ENCODE measurements at regions not wholly inside any gene's neighbourhood (a gene's known extent, or its start where the extent isn't known, plus 50 kb on each side); places are given as distances from the start of the nearest gene placed in this dataset.
"Not testable (repeated sequence)": the region's sequence is repeated elsewhere in the genome, so short reads cannot be mapped to it uniquely, and the experiment has no call there.

DNA sequence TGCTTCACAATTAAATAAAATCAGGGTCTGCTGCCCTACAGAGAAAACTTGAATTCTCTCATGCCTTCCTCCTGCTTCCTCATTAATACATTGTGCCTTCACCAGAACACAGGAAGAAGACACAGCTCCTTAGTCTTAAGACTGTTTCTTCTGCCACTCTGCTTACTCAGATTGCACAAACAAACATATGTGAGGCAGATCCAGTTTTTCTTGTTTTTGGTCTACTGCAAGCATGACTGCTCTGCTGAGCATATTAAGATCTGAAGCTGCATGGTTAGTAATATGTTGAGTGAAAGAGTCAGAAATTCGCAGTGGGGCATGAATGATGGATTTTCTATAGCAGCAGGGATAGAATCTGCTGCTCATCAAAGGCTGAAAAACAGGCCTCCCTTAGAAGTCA, 321.1 kb upstream of the STXBP6 start:
- intact Hi-C loops (cut with DNase I) = no loop called here
- DNase-seq (ENCODE audit: low spot score) = no peak

DNA sequence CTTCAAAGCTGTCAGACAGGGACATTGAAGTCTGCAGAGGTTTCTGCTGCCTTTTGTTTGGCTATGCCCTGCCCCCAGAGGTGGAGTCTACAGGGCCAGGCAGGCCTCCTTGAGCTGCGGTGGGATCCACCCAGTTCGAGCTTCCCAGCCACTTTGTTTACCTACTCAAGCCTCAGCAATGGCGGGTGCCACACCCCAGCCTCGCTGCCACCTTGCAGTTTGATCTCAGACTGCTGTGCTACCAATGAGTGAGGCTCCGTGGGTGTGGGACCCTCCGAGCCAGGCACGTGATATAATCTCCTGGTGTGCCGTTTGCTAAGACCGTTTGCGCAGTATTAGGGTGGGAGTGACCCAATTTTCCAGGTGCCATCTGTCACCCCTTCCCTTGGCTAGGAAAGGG, 320.1 kb upstream of the STXBP6 start:
- DNase-seq (ENCODE audit: low spot score); intact Hi-C loops (cut with DNase I): not testable (repeated sequence)

DNA sequence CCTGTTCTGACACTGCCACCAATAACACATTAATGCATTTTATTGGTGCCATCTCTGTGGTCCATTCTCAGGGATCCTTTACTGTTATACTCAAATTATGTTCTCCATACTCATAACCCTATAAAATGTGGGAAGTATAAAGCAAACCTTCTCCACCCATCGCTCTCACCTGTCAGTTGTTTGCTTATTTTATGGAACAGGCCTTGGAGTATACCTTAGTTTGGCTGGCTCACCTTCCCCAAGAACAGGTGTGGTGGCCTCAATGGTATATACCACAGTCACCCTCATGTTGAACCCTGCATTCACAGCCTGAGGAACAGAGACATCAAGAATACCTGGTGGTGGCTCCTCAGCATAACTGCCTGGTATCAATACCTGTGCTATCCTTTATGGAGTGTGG, 308.4 kb upstream of the STXBP6 start:
- intact Hi-C loops (cut with DNase I) = no loop called here

DNA sequence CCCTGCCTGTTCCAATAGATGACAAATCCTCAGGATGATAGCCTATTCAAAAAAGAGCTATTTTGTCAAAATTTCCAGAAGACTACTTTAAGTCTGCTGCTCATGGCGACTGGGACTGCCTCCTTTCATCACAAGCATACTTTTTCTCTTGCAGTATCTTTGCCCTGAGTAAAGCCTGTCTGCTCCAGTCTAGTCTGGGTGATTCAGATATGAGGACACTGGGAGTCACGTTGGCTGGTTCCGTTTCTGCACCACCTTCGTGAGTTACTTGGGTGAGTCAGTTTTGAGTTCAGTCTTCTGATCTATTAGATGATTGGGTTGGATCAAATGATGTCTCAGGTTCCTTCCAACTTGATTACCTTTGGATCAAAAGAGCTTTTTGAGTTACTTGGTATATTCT, 301.3 kb upstream of the STXBP6 start:
- intact Hi-C loops (cut with DNase I) = no loop called here
- no peak for DNase-seq (ENCODE audit: low spot score)

More for the DNA sequence above, 308.4 kb upstream of the STXBP6 start:
- no peak for DNase-seq (ENCODE audit: low spot score)

DNA sequence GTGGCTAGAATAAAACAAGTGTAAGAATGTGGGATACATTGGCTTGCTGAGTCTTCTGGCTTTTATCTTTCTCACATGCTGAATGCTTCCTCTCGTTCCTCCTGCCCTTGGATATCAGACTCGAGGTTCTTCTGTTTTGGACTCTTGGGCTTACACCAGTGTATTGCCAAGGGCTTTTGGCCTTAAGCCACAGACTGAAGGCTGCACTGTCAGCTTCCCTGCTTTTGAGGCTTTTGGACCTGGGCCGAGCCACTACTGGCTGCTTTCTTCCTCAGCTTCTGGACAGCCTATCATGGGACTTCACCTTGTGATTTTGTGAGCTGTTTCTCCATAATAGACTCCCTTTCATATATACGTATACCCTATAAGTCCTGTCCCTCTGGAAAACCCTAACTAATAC, 300.9 kb upstream of the STXBP6 start:
- no peak for DNase-seq (ENCODE audit: low spot score)
- intact Hi-C loops (cut with DNase I) = no loop called here

DNA sequence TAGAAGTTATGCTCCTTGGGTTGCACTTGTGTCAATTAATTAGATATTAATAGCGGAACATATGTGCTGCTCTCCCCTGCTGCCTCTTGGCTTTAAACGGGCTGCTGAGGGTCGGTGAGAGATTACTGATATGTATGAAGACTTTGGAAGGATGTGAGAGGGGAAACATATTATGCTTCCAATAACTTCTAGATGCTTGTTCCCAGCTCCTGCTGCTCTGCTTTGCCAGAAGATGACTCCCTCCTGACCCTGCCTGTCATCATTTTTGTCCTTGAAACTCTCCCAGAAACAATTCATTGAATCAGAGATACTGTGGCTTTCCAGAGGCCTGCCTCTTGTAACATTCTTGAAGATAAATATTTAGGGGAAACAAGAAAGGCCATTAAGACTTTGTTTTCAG, 300.1 kb upstream of the STXBP6 start:
- intact Hi-C loops (cut with DNase I) = no loop called here
- no peak for DNase-seq (ENCODE audit: low spot score)

DNA sequence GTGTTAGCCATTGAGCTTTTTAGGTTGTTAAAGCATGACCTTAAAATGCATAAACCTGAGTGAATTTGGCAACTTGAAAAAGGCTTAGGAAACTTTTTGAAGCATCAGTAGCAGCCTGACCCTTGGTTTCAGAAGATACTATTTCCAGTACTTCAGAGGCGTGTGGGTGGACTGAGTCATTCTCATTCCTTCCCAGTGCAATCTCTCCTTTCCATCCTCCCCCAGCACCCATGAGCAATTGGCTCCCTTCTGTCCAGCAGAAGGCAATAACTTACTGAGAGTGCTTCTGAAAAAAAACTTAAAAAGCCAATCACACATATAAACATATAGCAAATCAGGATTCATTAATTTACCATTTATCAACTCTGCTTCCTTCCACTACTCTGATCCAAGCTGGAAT, 299.3 kb upstream of the STXBP6 start:
- intact Hi-C loops (cut with DNase I) = no loop called here
- DNase-seq (ENCODE audit: low spot score) = no peak

DNA sequence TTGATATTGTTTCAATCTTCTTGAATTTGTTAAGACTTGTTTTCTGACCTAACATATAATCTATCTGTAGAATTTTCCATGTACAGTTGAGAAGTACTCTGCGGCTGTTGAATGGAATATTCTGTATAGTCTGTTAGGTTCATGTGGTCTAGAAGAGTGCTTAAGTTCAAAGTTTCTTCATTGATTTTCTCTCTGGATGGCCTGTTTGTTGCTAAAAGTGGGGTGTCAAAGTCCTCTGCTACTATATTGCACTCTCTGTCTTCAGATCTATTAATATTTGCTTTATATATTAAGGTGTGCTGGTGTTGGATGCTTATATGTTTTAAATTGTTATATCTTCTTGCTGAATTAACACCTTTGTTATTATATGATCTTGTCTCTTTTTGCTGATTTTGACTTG, 290.9 kb upstream of the STXBP6 start:
- DNase-seq (ENCODE audit: low spot score) = no peak
- intact Hi-C loops (cut with DNase I) = no loop called here

DNA sequence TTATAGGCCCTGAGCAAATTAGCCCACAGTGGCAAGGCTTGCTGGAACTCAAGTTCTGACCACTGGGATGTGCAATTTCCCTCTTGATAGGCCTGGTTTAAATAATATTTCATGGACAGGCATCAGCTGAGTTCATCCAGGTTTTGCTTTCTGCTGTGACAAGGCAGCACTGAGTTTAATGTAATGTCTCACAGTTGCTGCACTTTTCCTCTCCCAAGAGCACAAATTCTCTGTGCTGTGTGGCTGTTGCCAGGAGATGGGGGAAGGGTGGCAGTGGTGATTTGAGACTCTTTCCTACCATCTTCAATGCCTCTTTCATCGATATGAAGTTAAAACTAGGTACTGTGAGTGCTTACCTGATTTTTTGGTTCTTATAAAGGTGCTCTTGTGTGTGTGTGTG, 272.8 kb upstream of the STXBP6 start:
- intact Hi-C loops (cut with DNase I) = no loop called here
- DNase-seq (ENCODE audit: low spot score) = no peak

DNA sequence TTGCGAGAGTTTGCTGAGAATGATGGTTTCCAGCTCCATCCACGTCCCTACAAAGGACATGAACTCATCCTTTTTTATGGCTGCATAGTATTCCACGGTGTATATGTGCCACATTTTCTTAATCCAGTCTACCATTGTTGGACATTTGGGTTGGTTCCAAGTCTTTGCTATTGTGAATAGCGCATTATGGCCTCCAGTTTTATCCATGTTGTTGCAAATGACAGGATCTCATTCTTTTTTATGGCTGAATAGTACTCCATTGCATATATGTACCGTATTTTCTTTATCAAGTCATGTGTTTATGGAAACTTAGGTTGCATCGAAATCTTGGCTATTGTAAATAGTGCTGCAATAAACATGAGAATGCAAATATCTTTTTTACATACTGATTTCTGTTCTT, 266.1 kb upstream of the STXBP6 start:
- DNase-seq (ENCODE audit: low spot score); intact Hi-C loops (cut with DNase I): not testable (repeated sequence)

DNA sequence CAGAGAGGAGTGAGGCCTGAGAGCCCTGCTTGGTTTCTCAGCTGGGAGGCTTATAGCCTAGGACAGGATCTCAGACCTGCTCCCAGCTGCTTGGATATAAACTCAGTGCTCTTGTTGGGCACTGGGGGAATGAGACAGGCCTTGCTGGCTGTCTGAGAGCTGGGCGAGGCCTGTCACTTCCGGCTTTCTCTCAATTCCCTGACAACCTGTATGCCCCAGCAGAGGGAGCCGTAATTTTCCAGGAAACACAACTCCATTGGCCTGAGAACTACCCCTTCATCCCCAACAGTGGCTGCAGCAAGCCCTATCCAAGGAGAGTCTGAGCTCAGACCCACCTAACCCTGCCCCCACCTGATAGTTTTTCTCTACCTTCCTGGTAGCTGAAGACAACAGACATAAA, 258.3 kb upstream of the STXBP6 start:
- intact Hi-C loops (cut with DNase I) = no loop called here
- no peak for DNase-seq (ENCODE audit: low spot score)

DNA sequence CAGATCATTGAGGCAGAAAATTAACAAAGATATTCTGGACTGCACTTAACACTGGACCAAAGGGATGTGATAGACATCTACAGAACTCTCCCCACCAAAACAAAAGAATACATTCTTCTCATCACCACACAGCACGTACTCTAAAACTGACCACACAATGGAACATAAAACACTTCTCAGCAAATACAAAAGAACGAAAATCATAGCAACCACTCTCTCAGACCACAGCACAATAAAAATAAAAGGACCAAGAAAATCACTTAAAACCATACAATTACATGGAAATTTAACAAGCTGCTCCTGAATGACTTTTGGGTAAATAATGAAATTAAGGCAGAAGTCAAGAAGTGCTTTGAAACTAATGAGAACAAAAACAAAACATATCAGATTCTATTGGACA, 254.0 kb upstream of the STXBP6 start:
- no peak for DNase-seq (ENCODE audit: low spot score)
- intact Hi-C loops (cut with DNase I) = no loop called here

DNA sequence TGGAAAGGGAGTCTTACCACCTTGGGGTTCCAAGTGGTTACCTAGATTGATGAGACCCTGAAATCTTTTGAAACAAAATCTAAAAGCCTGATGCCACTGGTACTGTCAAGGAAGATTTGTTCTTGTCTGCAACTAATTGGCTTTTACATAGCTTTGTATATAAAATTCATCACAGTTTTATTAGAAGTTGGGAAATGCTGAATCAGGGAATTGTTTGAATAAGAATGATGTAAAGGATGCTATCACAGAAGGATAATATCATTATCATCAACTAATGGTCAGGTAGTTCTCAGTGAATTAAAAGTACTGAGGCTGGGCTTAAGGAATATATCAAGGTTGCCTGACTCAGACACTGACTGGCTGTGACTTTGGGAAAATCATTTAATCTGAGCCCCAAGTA, 248.3 kb upstream of the STXBP6 start:
- intact Hi-C loops (cut with DNase I) = no loop called here
- DNase-seq (ENCODE audit: low spot score) = no peak

DNA sequence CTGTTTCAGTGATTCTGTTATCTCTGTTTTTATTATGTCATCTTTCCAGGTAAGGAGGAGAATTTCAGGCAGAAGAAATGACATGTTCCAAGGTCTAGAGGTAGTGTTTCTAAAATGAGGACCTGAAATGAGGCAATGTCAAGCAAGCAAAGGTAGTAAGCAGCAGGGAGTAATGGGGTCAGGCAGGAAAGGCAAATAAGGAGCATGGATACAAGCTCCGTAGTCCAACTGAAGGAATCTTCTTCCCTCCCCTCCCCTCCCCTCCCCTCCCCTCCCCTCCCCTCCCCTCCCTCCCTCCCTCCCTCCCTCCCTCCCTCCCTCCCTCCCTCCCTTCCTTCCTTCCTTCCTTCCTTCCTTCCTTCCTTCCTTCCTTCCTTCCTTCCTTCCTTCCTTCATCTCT, 240.2 kb upstream of the STXBP6 start:
- DNase-seq (ENCODE audit: low spot score); intact Hi-C loops (cut with DNase I): not testable (repeated sequence)

DNA sequence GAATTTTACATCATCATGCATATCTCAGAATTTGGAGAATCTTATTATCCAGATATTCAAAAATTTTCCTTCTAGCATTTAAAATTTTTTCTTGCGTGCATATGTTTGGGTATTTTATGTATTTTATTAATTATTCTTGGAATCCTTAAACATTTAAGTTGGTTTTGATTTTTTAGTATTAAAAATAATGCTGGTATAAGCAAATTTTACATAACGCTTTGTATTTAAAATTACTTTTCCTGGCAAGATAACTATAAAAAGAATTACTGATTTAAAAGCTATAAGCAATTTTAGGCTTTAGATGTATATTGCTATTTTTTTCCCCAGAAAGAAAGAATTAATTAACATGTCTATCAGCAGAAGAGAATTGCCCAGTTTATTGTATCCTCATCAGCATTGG, 224.6 kb upstream of the STXBP6 start:
- intact Hi-C loops (cut with DNase I) = no loop called here
- no peak for DNase-seq (ENCODE audit: low spot score)

DNA sequence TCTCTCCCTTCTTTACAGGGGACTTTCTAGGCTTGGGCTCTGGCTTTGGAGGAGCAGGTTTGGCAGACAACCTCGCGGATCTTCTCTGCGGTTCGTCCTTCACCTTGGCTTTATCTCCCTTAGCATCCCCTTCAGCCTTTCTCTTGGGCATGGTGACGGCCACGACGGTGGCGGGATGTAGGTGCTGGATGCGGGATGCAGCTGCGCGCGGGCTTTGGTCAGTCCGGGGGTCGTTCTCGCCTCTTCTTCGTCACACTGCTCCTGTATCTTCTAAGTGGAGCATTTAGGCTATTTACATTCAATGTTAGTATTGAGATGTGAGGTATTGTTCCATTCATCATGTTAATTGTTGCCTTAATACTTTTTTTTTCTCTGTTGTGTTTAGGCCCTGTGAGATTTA, 217.2 kb upstream of the STXBP6 start:
- intact Hi-C loops (cut with DNase I) = no loop called here
- DNase-seq (ENCODE audit: low spot score) = no peak

DNA sequence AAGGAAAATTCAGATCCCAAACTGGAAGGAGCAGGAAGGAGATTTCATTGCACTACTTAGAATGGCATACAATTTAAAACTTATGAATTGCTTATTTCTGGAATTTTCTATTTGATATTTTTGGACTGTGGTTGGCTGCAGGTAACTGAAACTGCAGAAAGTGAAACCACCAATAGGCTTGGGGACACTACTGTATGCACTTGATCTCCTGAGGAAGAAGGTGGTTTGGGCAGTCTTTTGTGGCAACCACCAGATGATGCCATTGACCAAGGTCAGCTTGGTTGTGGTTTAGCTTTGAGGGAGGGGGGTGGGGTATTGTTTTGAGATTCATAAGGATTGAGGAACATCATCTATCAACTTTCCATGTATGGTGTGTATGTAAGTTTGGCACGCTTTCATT, 209.5 kb upstream of the STXBP6 start:
- intact Hi-C loops (cut with DNase I) = no loop called here
- DNase-seq (ENCODE audit: low spot score) = no peak

DNA sequence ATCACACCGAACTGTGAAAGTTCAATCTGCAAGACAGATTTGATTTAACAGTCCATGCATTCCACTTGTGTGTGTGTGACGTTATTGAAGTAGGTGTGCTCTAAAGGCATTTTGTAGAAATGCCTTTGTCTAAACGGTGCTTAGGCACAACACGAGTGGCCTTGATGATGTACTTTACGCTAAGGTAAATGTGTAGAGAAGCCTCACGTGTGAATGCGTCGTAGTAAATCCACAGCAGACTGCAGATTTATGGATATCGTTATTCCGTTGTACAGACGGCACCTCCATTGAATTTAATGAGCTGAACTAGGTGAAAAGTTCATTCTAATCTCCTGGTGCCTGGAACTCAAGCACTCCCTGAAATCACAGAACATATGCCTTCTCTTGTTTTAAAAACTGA, 202.8 kb upstream of the STXBP6 start:
- intact Hi-C loops (cut with DNase I) = no loop called here
- no peak for DNase-seq (ENCODE audit: low spot score)

DNA sequence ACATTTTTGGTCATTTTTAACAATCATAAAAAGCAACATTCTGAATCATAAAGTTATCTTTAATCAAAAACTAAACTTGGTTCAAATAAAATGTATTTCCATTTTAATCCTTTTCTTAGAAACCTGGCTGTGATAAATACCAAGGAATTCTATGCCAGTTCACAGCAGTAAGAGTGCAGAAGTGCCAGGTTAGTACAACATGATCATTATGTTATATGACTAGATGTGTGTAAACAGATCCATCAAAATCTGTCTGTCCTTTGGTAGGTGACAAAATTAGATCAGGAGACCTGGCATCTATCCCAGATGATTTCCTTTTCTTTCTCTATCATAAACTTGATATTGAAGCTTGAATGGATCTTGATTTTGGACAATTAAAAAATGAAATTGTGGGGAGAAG, 200.6 kb upstream of the STXBP6 start:
- intact Hi-C loops (cut with DNase I) = no loop called here

DNA sequence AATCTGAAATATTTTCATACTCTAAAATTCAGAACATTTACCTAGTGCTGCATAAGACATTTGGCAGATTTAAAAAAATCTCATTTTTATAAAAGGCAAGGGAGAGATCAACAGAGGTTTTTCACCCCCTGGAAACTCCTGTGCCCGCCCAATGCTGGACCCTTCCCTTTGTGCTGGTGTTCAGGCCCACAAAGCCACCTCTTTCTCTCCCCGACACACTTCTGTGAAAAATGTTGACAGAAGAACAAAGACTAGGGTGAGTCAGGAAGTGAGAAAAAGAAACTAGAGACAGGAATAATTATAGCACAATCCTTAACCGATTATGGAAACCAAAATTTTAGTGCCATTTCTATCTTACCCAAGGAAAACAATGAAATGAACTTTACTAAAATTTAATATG, 197.7 kb upstream of the STXBP6 start:
- no peak for DNase-seq (ENCODE audit: low spot score)
- intact Hi-C loops (cut with DNase I) = no loop called here

More for the DNA sequence above, 200.6 kb upstream of the STXBP6 start:
- no peak for DNase-seq (ENCODE audit: low spot score)

DNA sequence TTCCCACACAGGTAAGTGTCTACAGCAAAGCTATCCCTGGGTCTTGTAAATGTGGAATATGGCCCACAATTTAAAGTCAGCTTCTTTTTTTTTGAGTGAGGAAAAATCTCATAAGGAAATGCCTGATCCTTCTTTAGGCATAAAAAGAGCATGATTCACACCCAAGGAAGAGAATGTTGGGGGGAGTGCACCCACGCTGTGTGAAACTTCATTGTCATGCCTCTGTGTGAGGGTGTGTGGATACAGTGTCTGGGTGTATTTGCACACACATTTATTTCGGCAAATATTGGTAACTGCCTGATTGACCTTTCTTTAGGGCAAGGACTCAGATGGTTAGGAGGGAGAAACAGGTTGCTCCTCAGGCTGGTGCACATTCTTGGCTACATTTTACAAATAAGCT, 196.8 kb upstream of the STXBP6 start:
- intact Hi-C loops (cut with DNase I) = no loop called here
- DNase-seq (ENCODE audit: low spot score) = no peak

DNA sequence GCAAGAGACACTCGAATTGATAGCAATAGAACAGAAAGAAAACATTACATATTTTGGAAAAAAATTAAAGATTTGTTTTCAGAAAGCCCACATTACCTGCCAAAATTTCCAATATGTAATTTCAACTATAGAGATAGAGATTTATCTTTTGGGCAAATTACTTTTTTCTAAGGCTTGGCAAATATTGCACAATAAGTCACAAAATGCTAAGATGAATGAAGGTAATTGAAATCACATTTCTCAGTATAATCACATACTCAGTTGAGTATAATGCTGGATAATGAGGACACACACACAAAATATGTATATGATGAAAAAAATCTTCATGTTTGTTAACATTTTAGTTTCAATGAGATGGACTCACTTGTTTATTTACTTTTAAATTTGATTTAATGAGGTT, 189.2 kb upstream of the STXBP6 start:
- intact Hi-C loops (cut with DNase I) = loop anchor here (10.0 kb wide), 1 partner anchor 524 kb away; no protein-coding TSS in a partner anchor
- no peak for DNase-seq (ENCODE audit: low spot score)

DNA sequence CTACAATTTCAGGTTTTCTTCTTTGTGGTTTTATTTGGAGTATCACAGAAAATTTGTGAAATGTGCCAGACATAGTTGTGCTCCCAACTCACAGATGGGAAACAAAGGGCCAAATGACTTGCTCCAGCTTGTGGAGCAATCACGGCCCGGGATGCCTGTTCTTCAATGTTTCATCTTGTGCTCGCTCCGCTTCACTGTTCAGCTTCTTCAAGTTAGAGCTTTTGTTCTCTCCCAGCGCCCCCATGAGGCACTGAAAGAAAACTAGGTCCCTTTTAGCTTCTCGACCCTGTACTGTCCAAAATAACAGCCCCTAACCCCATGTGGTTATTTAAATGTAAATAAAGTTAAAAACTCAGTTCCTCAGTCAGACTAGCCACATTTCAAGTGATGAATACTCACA, 187.9 kb upstream of the STXBP6 start:
- intact Hi-C loops (cut with DNase I) = loop anchor here (10.0 kb wide), 1 partner anchor 523 kb away; no protein-coding TSS in a partner anchor
- no peak for DNase-seq (ENCODE audit: low spot score)

All from cardiac septum (tissue), 1 donor.